Neural progenitor cell (in vitro differentiated cells): ENCODE measurements at regions not wholly inside any gene's neighbourhood (a gene's known extent, or its start where the extent isn't known, plus 50 kb on each side); places are given as distances from the start of the nearest gene placed in this dataset.

Experiments
- CTCF ChIP-seq: fragments of 200-600 bp; sonication (generic); IDR thresholded peaks from 2 replicates; pipeline ENCODE4 v1.5.1; 2017; ENCODE audit warnings: antibody characterized with exemption, mild to moderate bottlenecking
- EZH2 ChIP-seq: fragments of 200-600 bp; sonication (generic); IDR thresholded peaks from 2 replicates; pipeline ENCODE4 v1.6.1; 2017; ENCODE audit warnings: antibody characterized with exemption, mild to moderate bottlenecking, moderate library complexity
- EZH2phosphoT487 ChIP-seq: fragments of 200-600 bp; sonication (generic); IDR thresholded peaks from 2 replicates; pipeline ENCODE4 v1.6.1; 2017; ENCODE audit warnings: antibody characterized with exemption

GRCh38 chr13:59346999-59347723, 816.6 kb downstream of the DIAPH3 start:
- no peak for TF ChIP-seq CTCF
- TF ChIP-seq EZH2, result no peak
- no peak for TF ChIP-seq EZH2phosphoT487
